Tibial nerve (tissue), 4 donors: ENCODE measurements at regions not wholly inside any gene's neighbourhood (a gene's known extent, or its start where the extent isn't known, plus 50 kb on each side); places are given as distances from the start of the nearest gene placed in this dataset.

Source experiments
- EP300 ChIP-seq, 2 donors: sonication (generic); formaldehyde crosslinking; IDR thresholded peaks; one replicate each; pipeline ENCODE4 v1.6.1; 2017; ENCODE audit warnings: antibody characterized with exemption in 2 of 2, mild to moderate bottlenecking in 1 of 2
- POLR2A ChIP-seq, 2 donors: fragments of 450-650 bp; IDR thresholded peaks; one replicate each; pipeline ENCODE4 v1.6.1; 2017; ENCODE audit warnings: antibody characterized with exemption in 2 of 2, mild to moderate bottlenecking in 2 of 2, moderate library complexity in 2 of 2
- TF ChIP-seq, protein P1 (sequence below), 5 experiments: fragments of 200-600 bp in 3 of 5; fragments of 450-650 bp in 2 of 5; sonication (generic) in 3 of 5; IDR thresholded peaks; one replicate each; pipeline ENCODE4 v1.5.1; 2016 to 2019; ENCODE audit warnings: antibody characterized with exemption in 5 of 5, mild to moderate bottlenecking in 3 of 5, moderate library complexity in 2 of 5

DNA sequence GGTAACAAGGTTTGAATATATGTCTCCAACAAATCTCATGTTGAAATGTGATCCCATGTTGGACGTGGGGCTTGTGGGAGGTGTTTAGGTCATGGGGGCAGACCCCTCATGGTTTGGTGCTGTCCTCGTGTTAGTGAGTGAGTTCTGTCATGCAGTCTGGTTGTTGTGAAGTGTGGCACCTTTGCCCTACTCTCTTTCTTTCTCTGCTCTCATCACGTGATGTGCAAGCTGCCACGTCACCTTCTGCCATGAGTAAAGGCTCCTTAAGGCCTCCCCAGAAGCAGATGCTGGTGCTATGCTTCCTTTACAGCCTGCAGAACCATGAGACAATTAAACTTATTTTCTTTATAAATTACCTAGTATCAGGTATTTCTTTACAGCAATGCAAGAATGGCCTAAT is 218.3 kb downstream of the NXPE2 start:
- TF ChIP-seq, protein P1, sequence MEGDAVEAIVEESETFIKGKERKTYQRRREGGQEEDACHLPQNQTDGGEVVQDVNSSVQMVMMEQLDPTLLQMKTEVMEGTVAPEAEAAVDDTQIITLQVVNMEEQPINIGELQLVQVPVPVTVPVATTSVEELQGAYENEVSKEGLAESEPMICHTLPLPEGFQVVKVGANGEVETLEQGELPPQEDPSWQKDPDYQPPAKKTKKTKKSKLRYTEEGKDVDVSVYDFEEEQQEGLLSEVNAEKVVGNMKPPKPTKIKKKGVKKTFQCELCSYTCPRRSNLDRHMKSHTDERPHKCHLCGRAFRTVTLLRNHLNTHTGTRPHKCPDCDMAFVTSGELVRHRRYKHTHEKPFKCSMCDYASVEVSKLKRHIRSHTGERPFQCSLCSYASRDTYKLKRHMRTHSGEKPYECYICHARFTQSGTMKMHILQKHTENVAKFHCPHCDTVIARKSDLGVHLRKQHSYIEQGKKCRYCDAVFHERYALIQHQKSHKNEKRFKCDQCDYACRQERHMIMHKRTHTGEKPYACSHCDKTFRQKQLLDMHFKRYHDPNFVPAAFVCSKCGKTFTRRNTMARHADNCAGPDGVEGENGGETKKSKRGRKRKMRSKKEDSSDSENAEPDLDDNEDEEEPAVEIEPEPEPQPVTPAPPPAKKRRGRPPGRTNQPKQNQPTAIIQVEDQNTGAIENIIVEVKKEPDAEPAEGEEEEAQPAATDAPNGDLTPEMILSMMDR (IDR thresholded peaks at IDR 0.05), result no peak
- no peak for TF ChIP-seq EP300 (IDR thresholded peaks at IDR 0.05)
- no peak for TF ChIP-seq POLR2A (IDR thresholded peaks at IDR 0.05)
